ENCODE measurements at regions not wholly inside any gene's neighbourhood (a gene's known extent, or its start where the extent isn't known, plus 50 kb on each side); places are given as distances from the start of the nearest gene placed in this dataset.

GRCh38 chr5:143497749-143498148 lies 94.3 kb upstream of the NR3C1 start:
- no peak for DNase-seq (ENCODE audit: low read depth)

- peak; percentile 23 for DNase-seq (ENCODE audit: low read depth)
Measured at GRCh38 chr5:143496943-143497342, 93.5 kb upstream of the NR3C1 start.

GRCh38 chr5:143495821-143496275 lies 92.4 kb upstream of the NR3C1 start:
- peak; percentile 86 for DNase-seq (ENCODE audit: low read depth)

GRCh38 chr5:143495110-143495509 lies 91.6 kb upstream of the NR3C1 start:
- DNase-seq (ENCODE audit: low read depth): peak; percentile 77

GRCh38 chr5:143494595-143494994 lies 91.1 kb upstream of the NR3C1 start:
- no peak for DNase-seq (ENCODE audit: low read depth)

- peak; percentile 95 for DNase-seq (ENCODE audit: low read depth)
Measured at GRCh38 chr5:143494162-143494561, 90.7 kb upstream of the NR3C1 start.

GRCh38 chr5:143492783-143493182 lies 89.3 kb upstream of the NR3C1 start:
- no peak for DNase-seq (ENCODE audit: low read depth)

GRCh38 chr5:143491646-143492045 lies 88.2 kb upstream of the NR3C1 start:
- DNase-seq (ENCODE audit: low read depth): peak; percentile 62

- DNase-seq (ENCODE audit: low read depth): no peak
Measured at GRCh38 chr5:143488381-143488780, 84.9 kb upstream of the NR3C1 start.

- no peak for DNase-seq (ENCODE audit: low read depth)
Measured at GRCh38 chr5:143484601-143485000, 81.1 kb upstream of the NR3C1 start.

- no peak for DNase-seq (ENCODE audit: low read depth)
Measured at GRCh38 chr5:143481697-143482531, 78.4 kb upstream of the NR3C1 start.

GRCh38 chr5:143480001-143480400 lies 76.5 kb upstream of the NR3C1 start:
- no peak for DNase-seq (ENCODE audit: low read depth)

GRCh38 chr5:143479394-143479793 lies 75.9 kb upstream of the NR3C1 start:
- peak; percentile 49 for DNase-seq (ENCODE audit: low read depth)

GRCh38 chr5:143476601-143477211 lies 73.2 kb upstream of the NR3C1 start:
- DNase-seq (ENCODE audit: low read depth): no peak

GRCh38 chr5:143474616-143475015 lies 71.1 kb upstream of the NR3C1 start:
- no peak for DNase-seq (ENCODE audit: low read depth)

- DNase-seq (ENCODE audit: low read depth): no peak
Measured at GRCh38 chr5:143473481-143473880, 70.0 kb upstream of the NR3C1 start.

GRCh38 chr5:143472576-143472975 lies 69.1 kb upstream of the NR3C1 start:
- no peak for DNase-seq (ENCODE audit: low read depth)

GRCh38 chr5:143471666-143472464 lies 68.4 kb upstream of the NR3C1 start:
- no peak for DNase-seq (ENCODE audit: low read depth)

GRCh38 chr5:143471041-143471509 lies 67.6 kb upstream of the NR3C1 start:
- peak; percentile 69 for DNase-seq (ENCODE audit: low read depth)

GRCh38 chr5:143470120-143470519 lies 66.6 kb upstream of the NR3C1 start:
- no peak for DNase-seq (ENCODE audit: low read depth)

- DNase-seq (ENCODE audit: low read depth): no peak
Measured at GRCh38 chr5:143469125-143469524, 65.6 kb upstream of the NR3C1 start.

GRCh38 chr5:143466632-143467031 lies 63.1 kb upstream of the NR3C1 start:
- DNase-seq (ENCODE audit: low read depth): no peak

Measured in iris pigment epithelial cell (primary cell).